Right hindlimb (tissue), 1 donor: ENCODE measurements at regions not wholly inside any gene's neighbourhood (a gene's known extent, or its start where the extent isn't known, plus 50 kb on each side); places are given as distances from the start of the nearest gene placed in this dataset.

Experiments used
- DNase-seq: peaks from one replicate; pipeline ENCODE4 v3.0.0-alpha.2; 2018

GRCh38 chr15:96756146-96756545 lies 425.6 kb downstream of the NR2F2 start:
- peak; percentile 38 for DNase-seq

- no peak for DNase-seq
Measured at GRCh38 chr15:96756656-96757055, 426.2 kb downstream of the NR2F2 start.

DNA sequence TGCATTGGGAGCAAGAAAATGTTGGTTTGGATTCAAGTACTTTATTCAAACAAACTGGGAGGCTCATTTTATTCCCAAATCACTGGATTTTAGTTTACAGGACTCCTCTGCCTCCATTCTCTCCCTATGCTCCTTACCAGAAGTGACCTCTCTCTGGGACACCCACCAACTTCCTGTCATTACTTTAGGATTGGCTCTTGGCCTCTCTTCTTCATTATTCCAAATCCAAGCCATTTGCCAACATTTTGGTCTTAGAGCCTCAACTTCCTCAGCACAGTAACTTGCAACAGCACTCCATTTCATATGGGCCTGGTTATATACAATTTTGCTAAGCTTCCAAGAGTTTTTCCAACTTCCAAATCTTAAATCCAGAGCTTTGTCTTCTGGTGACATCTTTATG lies 432.1 kb downstream of the NR2F2 start:
- peak; percentile 28 for DNase-seq

- no peak for DNase-seq
Measured at GRCh38 chr15:96764501-96764900, 434.0 kb downstream of the NR2F2 start.

DNA sequence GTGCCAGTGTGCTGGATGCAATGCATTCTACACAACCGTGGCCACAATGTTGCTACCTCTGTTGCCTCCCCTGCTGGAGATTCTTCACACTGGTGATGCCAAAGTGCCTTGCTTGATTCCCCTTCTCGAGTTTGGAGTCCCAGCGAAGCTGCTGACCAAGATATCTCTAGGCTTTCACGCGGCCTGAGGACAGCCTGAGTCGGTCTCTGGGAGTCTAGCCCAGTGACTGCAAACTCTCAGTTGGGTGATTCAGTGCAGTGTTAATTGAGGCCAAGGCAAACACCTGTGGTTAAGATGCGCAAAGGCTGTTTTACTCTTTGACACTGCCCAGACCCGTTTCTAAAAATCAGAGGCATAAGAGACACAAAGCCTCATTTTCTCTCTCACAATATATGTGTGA lies 434.4 kb downstream of the NR2F2 start:
- no peak for DNase-seq

DNA sequence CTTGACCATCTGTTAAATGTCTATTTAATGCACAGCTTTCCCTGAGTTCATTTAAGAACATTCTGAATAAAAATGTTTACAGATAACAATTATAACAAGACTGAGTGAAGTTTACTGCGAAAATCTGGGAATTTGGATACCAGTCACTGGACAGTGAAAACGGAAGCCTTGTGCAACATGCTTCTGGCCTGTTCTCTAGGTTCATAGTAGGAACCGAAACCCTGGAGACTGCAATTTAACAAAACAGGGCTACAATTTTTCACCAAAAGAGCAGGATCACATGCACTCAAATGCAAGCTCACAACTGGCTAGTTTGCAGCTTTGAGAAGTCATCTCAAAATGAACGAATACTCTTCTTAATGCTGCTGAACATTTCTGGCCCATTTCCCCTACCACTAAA lies 435.9 kb downstream of the NR2F2 start:
- DNase-seq = no peak

GRCh38 chr15:96767703-96768434 lies 437.4 kb downstream of the NR2F2 start:
- no peak for DNase-seq

- DNase-seq = no peak
Measured at GRCh38 chr15:96768435-96768789, 437.9 kb downstream of the NR2F2 start.

DNA sequence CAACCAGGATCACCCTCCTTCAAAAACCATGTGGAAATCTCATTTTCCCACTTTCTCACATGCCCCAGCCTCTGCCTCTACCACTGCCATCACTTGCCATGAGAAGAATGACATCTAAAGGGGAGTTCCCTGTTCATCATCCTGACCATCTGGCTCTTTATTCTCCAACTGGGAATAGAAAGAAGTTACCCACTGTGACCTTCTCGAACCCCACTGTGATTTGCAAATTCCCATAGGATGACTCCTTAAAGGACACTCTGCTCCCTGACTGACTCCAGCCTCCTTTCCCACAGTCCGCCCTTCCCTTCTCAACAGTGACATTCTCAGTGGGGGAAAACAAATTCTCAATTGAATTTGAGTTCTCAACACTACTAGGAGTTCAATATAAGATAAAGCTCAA lies 440.5 kb downstream of the NR2F2 start:
- no peak for DNase-seq

DNA sequence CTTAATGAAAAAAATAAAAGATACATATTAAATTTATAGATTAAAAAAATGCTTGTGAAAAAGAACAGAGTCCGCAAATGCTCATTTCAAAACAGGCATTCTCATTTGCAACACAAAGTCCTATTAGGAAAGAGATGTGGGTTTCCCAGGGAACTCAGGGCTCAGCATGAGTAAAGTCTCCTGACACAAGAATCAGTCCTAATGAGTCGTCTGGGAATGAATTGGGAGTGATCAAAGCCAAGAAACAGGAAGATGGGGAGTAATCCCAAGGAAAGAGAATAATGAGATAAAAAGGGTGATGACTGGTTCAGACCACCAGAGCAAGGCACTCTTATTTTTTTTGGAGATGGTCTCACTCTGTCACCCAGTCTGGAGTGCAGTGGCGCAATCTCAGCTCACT lies 443.7 kb downstream of the NR2F2 start:
- DNase-seq = no peak

DNA sequence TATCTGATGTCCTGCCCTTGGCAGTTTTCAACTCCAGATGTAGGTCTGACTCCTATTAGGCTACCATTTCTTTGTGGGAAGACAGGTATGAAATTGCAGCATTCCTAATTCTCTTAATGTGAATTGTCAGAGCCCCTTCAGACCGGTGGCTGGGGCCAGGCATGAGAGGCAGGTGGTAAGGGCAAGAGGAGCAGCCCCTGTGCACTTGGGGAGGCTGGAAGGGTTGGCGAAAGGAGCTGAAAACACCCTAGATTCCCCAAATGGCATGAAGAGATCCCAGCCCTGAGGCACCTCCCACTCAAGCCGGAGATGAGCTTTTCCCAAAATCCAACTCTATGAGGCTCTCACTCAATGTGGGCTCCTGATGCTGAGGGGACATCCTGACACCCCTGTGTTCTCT lies 453.2 kb downstream of the NR2F2 start:
- no peak for DNase-seq

DNA sequence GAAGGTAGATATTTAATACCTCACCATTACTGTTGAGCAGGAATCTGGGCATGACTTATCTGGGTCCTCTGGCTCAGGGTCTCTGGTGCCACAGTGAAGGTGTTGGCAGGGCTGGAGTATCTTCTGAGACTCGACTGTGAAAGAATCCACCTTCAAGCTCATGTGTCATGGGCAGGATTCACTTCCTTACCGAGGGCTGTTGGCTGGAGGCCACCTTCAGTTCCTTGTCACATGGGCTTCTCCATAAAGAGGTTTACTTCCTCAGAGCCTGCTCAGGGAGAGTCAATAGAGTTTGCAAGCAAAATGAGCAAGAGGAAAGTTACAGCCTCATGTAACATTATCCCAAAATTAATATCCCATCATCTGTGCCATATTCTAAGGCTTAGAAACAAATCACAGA lies 459.5 kb downstream of the NR2F2 start:
- no peak for DNase-seq

DNA sequence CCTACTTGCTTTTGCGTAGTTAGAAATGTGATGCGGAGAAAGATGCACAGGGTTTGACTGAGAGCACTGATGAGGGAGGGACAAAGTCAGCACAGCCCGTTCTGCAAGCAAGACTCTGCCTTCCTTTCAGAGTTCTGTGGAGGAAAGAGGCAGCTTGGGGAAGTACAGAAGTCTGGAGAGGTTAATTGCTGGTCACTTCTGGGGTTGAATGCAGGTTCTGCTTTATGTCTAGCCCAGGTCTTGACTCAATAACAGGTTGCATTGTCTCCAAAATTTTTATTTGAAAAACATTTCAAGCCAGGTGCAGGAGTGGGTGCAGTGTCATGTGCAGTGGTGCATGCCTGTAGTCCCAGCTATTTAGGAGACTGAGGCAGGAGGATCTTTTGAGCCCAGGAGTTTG lies 461.7 kb downstream of the NR2F2 start:
- DNase-seq = no peak

DNA sequence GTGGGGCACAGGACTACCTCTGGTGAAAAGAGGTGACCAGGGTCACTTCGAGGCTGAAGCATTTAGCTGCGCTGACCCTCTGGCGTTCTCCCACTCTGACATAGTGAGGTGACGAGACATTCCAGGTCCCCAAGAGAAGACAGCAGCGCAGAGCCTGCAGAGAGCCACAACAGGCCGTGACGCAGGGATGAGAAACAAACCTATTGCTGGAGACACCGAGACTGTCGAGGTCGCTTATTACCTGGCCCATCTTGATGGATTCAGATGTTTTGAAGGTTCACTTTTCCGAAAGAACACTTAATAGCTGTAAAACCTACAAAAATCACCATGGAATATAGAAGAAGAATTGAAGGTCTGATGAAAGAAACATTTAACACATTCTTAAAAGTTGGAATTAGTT lies 466.3 kb downstream of the NR2F2 start:
- no peak for DNase-seq

DNA sequence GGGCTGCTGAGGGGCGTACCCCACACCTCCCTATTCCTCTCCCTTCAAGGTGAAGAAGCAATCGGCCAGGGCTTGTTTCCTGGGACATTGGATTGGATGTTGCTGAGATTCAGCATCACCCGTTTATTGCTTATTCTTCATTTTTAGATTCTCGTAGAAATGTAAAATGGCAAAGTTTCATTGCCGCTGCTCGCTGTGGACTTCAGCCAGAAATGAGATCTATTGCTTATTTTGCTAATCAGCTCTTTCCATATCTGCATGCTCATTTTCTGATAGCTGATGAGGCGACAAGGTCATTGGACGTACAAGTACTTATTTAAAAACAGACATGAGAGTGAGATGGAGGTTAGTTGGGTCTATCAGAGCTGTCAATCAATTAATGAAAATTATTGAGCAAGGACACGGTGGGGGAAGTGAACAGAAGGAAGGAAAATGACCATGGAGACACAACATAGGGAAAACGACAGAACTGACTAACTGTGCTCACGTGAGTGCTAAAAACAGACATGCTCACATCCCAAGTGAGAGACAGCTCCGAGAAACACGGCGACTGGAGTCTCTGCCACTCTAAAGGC lies 471.2 kb downstream of the NR2F2 start:
- no peak for DNase-seq

DNA sequence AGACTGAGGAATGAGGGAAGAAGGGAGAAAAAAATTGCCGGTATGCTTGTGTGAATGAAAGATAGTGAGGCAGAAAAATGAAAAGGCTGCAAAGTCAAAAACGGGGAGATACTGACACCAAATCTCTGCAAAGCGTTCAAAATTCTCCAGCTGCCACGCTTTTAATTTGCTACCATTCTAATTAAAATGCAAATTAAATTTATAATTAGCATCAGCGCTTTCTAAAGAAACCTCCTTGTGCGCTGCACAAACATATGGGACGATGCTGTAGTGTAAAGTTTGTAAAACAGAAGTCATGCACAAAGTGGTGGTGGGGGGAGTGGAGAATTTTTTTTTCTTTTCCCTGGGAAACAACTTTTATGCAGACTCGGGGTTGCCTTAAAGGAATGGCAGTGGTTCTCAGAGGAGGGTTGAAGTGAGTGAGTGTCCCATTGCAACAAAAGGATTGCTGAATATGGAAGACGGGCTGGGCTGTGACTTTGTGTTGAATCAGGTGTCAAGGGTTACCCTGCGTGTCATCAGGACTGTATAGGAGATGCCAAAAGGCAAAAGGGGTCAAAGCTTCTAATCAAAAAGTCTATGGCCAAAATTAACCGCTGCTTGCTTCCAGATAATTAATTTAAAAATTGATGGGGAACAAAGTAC lies 472.2 kb downstream of the NR2F2 start:
- DNase-seq = no peak

- no peak for DNase-seq
Measured at GRCh38 chr15:96804754-96805153, 474.3 kb downstream of the NR2F2 start.

DNA sequence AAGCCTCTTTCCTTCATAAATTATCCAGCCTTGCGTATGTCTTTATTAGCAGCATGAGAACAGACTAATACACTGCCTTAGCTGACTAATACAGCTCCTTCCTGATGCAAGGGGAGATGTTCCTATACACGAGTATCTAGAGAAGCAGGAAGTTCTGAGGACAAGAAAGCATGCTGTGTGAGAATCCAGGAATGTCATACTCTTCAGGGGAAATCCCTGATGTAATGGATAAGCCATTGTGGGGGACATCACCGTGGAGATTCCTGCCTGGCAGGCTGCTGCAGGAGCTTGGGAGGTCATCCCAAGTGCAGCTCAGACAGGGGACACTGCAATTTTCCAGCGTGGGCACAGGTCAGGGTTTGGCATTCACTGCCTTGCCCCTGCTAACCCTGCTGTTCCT lies 476.9 kb downstream of the NR2F2 start:
- DNase-seq = no peak

- DNase-seq = no peak
Measured at GRCh38 chr15:96817900-96818299, 487.4 kb downstream of the NR2F2 start.

DNA sequence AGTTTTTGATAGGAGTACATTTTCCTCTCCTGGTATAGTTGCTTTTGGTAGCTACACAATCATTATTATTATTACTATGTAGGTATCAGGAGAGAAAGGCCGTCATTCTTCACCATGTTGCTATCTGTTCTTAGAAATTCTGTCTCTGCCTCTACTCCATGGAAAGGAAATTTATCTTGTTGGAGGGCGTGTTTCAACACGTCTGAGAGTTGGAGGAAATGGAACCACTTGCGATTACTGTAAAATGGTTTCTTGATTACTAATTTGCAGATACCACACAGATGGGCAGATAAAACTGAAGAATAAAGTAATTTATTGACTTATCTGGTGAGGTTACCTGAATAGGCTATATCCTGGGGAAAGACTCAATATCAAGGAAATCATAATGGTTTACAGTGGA lies 488.4 kb downstream of the NR2F2 start:
- no peak for DNase-seq

GRCh38 chr15:96827981-96828380 lies 497.5 kb downstream of the NR2F2 start:
- DNase-seq = no peak

- DNase-seq = no peak
Measured at GRCh38 chr15:96837241-96837970, 506.9 kb downstream of the NR2F2 start.

DNA sequence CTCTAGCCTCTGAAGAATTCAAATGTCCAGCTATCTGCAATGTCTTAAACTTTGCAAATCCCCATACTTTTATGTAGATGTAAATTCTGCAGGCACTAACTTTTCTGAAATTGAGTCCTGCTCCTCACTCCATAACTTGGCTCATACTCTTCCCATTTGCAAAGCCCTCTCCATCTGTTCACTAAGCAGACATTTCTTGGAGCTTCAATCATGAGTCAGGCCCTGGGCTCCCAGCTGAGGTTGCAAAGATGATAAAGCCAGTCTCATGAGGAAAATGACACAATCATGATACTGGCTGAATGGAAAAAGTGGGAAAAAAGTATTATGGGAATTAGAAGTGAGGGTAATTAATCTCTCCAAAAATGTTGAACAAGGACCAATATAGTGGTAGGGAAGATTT lies 507.6 kb downstream of the NR2F2 start:
- DNase-seq = no peak
